Neural cell (in vitro differentiated cells): ENCODE measurements at regions not wholly inside any gene's neighbourhood (a gene's known extent, or its start where the extent isn't known, plus 50 kb on each side); places are given as distances from the start of the nearest gene placed in this dataset.

Experiments
- H2AFZ ChIP-seq: fragments of 200-600, 300-800 bp; sonication (generic), shearing (Covaris generic); 2 replicates; pipeline ENCODE4 v1.6.0; 2014; ENCODE audit warnings: low read depth, mild to moderate bottlenecking, antibody characterized with exemption, low read length, moderate library complexity
- H3F3A ChIP-seq: fragments of 200-600 bp; shearing (Covaris generic); 2 replicates; pipeline ENCODE4 v1.6.1; 2016; ENCODE audit warnings: mild to moderate bottlenecking, moderate library complexity, mixed read lengths, antibody characterized with exemption, low read length; ENCODE audit not compliant: insufficient read depth, poor library complexity, severe bottlenecking
- H3K27ac ChIP-seq: fragments of 200-600, 300-800 bp; sonication (generic), shearing (Covaris generic); 2 replicates; pipeline ENCODE4 v1.5.1; 2014; ENCODE audit warnings: mild to moderate bottlenecking, low read length, moderate library complexity
- H3K27me3 ChIP-seq: fragments of 300-800, 200-600 bp; sonication (generic), shearing (Covaris generic); 2 replicates; pipeline ENCODE4 v1.6.0; 2014; ENCODE audit warnings: mild to moderate bottlenecking, low read depth, low read length, moderate library complexity; ENCODE audit not compliant: insufficient read depth
- H3K36me3 ChIP-seq: fragments of 300-800, 200-600 bp; sonication (generic), shearing (Covaris generic); 2 replicates; pipeline ENCODE4 v1.5.1; 2014; ENCODE audit warnings: mild to moderate bottlenecking, antibody characterized with exemption, low read length, moderate library complexity; ENCODE audit not compliant: insufficient read depth
- H3K4me2 ChIP-seq: fragments of 300-800, 200-600 bp; sonication (generic), shearing (Covaris generic); 2 replicates; pipeline ENCODE4 v1.6.0; 2014; ENCODE audit warnings: mild to moderate bottlenecking, low read length
- H3K4me3 ChIP-seq: fragments of 300-800, 200-600 bp; sonication (generic), shearing (Covaris generic); 2 replicates; pipeline ENCODE4 v1.5.1; 2014; ENCODE audit warnings: mild to moderate bottlenecking, low read length, moderate library complexity
- H3K79me2 ChIP-seq: fragments of 200-600 bp; shearing (Covaris generic); replicated peaks from 2 replicates; pipeline ENCODE4 v1.6.0; 2014; ENCODE audit warnings: mild to moderate bottlenecking, low read length, moderate library complexity; ENCODE audit not compliant: insufficient read depth
- H3K9ac ChIP-seq: fragments of 300-800, 200-600 bp; sonication (generic), shearing (Covaris generic); 2 replicates; pipeline ENCODE4 v1.6.1; 2016; ENCODE audit warnings: mild to moderate bottlenecking, low read length, mixed read lengths
- H3K9me2 ChIP-seq: fragments of 200-600 bp; shearing (Covaris generic); 2 replicates; pipeline ENCODE4 v1.6.1; 2016; ENCODE audit warnings: mild to moderate bottlenecking, low read length, mixed read lengths; ENCODE audit not compliant: insufficient read depth
- H3K9me3 ChIP-seq: fragments of 200-600, 300-800 bp; sonication (generic), shearing (Covaris generic); 2 replicates; pipeline ENCODE4 v1.6.1; 2016; ENCODE audit warnings: mild to moderate bottlenecking, mixed run types, low read length, moderate library complexity, mixed read lengths
- H4K20me1 ChIP-seq: fragments of 200-600 bp; shearing (Covaris generic); 2 replicates; pipeline ENCODE4 v1.6.1; 2016; ENCODE audit warnings: mild to moderate bottlenecking, mixed run types; ENCODE audit not compliant: insufficient read depth
- EP300 ChIP-seq: fragments of 450-650 bp; conservative IDR thresholded peaks from 2 replicates; pipeline ENCODE4 v1.6.1; 2014; ENCODE audit warnings: antibody characterized with exemption, mild to moderate bottlenecking, moderate library complexity; ENCODE audit not compliant: poor library complexity, severe bottlenecking
- EZH2 ChIP-seq: fragments of 200-600, 300-800 bp; shearing (Covaris generic), sonication (generic); IDR thresholded peaks from 2 replicates; pipeline ENCODE4 v1.6.1; 2014; ENCODE audit warnings: antibody characterized with exemption, low read length, borderline replicate concordance, mild to moderate bottlenecking; ENCODE audit not compliant: insufficient read depth, poor library complexity, severe bottlenecking
- MXI1 ChIP-seq: fragments of 450-650 bp; conservative IDR thresholded peaks from 2 replicates; pipeline ENCODE4 v1.6.1; 2014; ENCODE audit warnings: antibody characterized with exemption, mild to moderate bottlenecking; ENCODE audit not compliant: poor library complexity, severe bottlenecking
- POLR2AphosphoS5 ChIP-seq: IDR thresholded peaks from 2 replicates; pipeline ENCODE4 v1.6.1; 2012
- RAD21 ChIP-seq: fragments of 450-650 bp; conservative IDR thresholded peaks from 2 replicates; pipeline ENCODE4 v1.6.1; 2014; ENCODE audit warnings: antibody characterized with exemption, mild to moderate bottlenecking, moderate library complexity
- SMC3 ChIP-seq: fragments of 450-650 bp; conservative IDR thresholded peaks from 2 replicates; pipeline ENCODE4 v1.6.1; 2014; ENCODE audit warnings: antibody characterized with exemption, mild to moderate bottlenecking, moderate library complexity; ENCODE audit not compliant: poor library complexity
- TAF1 ChIP-seq: IDR thresholded peaks from 2 replicates; pipeline ENCODE4 v1.6.1; 2012; ENCODE audit warnings: low read depth
- TF ChIP-seq, protein P1 (sequence below): fragments of 450-650 bp; IDR thresholded peaks from 2 replicates; pipeline ENCODE4 v1.5.1; 2014; ENCODE audit warnings: antibody characterized with exemption, mild to moderate bottlenecking, moderate library complexity; ENCODE audit not compliant: poor library complexity, severe bottlenecking
- TF ChIP-seq, protein P2 (sequence below): IDR thresholded peaks from 2 replicates; pipeline ENCODE4 v1.6.1; 2012; ENCODE audit warnings: borderline replicate concordance

GRCh38 chr4:74528178-74528577 lies 83.2 kb downstream of the AREG start:
- Histone ChIP-seq H2AFZ (no peak overlapping the region), H3K27ac (no peak overlapping the region), H4K20me1 (no peaks in the 10 kb centered on the region), H3K27me3 (no peaks in the 10 kb centered on the region), H3K9ac (no peak overlapping the region), H3K36me3 (no peaks in the 10 kb centered on the region), H3K4me3 (no peak overlapping the region), H3K9me3 (no peaks in the 10 kb centered on the region), H3K4me2 (no peak overlapping the region), H3K9me2 (no peaks in the 10 kb centered on the region), H3F3A (no peaks in the 10 kb centered on the region), H3K79me2 (no peaks in the 10 kb centered on the region)
- TF ChIP-seq SMC3 = no peak
- TF ChIP-seq MXI1 = no peak
- TF ChIP-seq TAF1 = no peak
- no peak for TF ChIP-seq EP300
- no peak for TF ChIP-seq RAD21
- no peak for TF ChIP-seq EZH2
- TF ChIP-seq, protein P1, sequence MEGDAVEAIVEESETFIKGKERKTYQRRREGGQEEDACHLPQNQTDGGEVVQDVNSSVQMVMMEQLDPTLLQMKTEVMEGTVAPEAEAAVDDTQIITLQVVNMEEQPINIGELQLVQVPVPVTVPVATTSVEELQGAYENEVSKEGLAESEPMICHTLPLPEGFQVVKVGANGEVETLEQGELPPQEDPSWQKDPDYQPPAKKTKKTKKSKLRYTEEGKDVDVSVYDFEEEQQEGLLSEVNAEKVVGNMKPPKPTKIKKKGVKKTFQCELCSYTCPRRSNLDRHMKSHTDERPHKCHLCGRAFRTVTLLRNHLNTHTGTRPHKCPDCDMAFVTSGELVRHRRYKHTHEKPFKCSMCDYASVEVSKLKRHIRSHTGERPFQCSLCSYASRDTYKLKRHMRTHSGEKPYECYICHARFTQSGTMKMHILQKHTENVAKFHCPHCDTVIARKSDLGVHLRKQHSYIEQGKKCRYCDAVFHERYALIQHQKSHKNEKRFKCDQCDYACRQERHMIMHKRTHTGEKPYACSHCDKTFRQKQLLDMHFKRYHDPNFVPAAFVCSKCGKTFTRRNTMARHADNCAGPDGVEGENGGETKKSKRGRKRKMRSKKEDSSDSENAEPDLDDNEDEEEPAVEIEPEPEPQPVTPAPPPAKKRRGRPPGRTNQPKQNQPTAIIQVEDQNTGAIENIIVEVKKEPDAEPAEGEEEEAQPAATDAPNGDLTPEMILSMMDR = no peak
- no peak for TF ChIP-seq POLR2AphosphoS5
- TF ChIP-seq, protein P2, sequence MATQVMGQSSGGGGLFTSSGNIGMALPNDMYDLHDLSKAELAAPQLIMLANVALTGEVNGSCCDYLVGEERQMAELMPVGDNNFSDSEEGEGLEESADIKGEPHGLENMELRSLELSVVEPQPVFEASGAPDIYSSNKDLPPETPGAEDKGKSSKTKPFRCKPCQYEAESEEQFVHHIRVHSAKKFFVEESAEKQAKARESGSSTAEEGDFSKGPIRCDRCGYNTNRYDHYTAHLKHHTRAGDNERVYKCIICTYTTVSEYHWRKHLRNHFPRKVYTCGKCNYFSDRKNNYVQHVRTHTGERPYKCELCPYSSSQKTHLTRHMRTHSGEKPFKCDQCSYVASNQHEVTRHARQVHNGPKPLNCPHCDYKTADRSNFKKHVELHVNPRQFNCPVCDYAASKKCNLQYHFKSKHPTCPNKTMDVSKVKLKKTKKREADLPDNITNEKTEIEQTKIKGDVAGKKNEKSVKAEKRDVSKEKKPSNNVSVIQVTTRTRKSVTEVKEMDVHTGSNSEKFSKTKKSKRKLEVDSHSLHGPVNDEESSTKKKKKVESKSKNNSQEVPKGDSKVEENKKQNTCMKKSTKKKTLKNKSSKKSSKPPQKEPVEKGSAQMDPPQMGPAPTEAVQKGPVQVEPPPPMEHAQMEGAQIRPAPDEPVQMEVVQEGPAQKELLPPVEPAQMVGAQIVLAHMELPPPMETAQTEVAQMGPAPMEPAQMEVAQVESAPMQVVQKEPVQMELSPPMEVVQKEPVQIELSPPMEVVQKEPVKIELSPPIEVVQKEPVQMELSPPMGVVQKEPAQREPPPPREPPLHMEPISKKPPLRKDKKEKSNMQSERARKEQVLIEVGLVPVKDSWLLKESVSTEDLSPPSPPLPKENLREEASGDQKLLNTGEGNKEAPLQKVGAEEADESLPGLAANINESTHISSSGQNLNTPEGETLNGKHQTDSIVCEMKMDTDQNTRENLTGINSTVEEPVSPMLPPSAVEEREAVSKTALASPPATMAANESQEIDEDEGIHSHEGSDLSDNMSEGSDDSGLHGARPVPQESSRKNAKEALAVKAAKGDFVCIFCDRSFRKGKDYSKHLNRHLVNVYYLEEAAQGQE = no peak

- TF ChIP-seq, protein P2 = no peak
- TF ChIP-seq TAF1 (no peak), SMC3 (no peak), EP300 (no peak), EZH2 (no peak), POLR2AphosphoS5 (no peak), MXI1 (no peak), RAD21 (no peak)
- TF ChIP-seq, protein P1 = no peak
- no peaks in the 10 kb centered on the region for H3K27me3 ChIP-seq
- no peaks in the 10 kb centered on the region for H4K20me1 ChIP-seq
- H3K9me2 ChIP-seq = no peaks in the 10 kb centered on the region
- no peak overlapping the region for H3K4me3 ChIP-seq
- H3K79me2 ChIP-seq = no peaks in the 10 kb centered on the region
- H3K36me3 ChIP-seq = no peaks in the 10 kb centered on the region
- H3K9me3 ChIP-seq = no peaks in the 10 kb centered on the region
- H3K4me2 ChIP-seq = no peak overlapping the region
- no peaks in the 10 kb centered on the region for H3F3A ChIP-seq
- no peak overlapping the region for H3K9ac ChIP-seq
- H3K27ac ChIP-seq = no peak overlapping the region
- no peak overlapping the region for H2AFZ ChIP-seq
These were observed 84.5 kb downstream of the AREG start for GRCh38 chr4:74529284-74530041.
